PFSK-1 (cell line): ENCODE measurements at regions not wholly inside any gene's neighbourhood (a gene's known extent, or its start where the extent isn't known, plus 50 kb on each side); places are given as distances from the start of the nearest gene placed in this dataset.

Experiments used
- POLR2AphosphoS5 ChIP-seq: IDR thresholded peaks from 2 replicates; pipeline ENCODE4 v1.6.1; 2012; ENCODE audit warnings: low read depth, mild to moderate bottlenecking, control low read depth, low read length, moderate library complexity
- SIN3A ChIP-seq: IDR thresholded peaks from 2 replicates; pipeline ENCODE4 v1.6.1; 2012; ENCODE audit warnings: mild to moderate bottlenecking, low read length, moderate library complexity, borderline replicate concordance; ENCODE audit not compliant: insufficient read depth
- TAF1 ChIP-seq: IDR thresholded peaks from 2 replicates; pipeline ENCODE4 v1.6.1; 2012; ENCODE audit warnings: low read length, control low read depth, borderline replicate concordance; ENCODE audit not compliant: insufficient read depth

GRCh38 chr11:29022676-29023075 is 914.5 kb downstream of the METTL15 start:
- no peak for TF ChIP-seq TAF1
- TF ChIP-seq SIN3A: no peak
- TF ChIP-seq POLR2AphosphoS5: no peak
